PC-9 (cell line): ENCODE measurements at regions not wholly inside any gene's neighbourhood (a gene's known extent, or its start where the extent isn't known, plus 50 kb on each side); places are given as distances from the start of the nearest gene placed in this dataset.

Experiments used
- BruUV-seq: library from RNA; stranded (reverse); fragments of 400-500 nt; replicated peaks from 2 replicates; lab custom pipeline; 2021; lab: Mats Ljungman, UMichigan
- CTCF ChIA-PET: fragments of 300-600 bp; sonication (Branson Sonifier 250); formaldehyde crosslinking; loops from one replicate; lab custom pipeline; 2022; ENCODE audit warnings: antibody characterized with exemption; lab: Charles Lee
- POLR2A ChIA-PET: fragments of 300-600 bp; sonication (Branson Sonifier 250); formaldehyde crosslinking; loops from one replicate; lab custom pipeline; 2022; ENCODE audit warnings: antibody characterized with exemption; ENCODE audit not compliant: unreplicated experiment; lab: Charles Lee
- DNase-seq, 2 experiments: peaks; one replicate each; pipeline versions ENCODE4 v3.0.0 to v3.0.0-alpha.2; 2015 to 2022; ENCODE audit warnings: mixed read lengths in 1 of 2
- H2AFZ ChIP-seq: fragments of 200-600 bp; sonication (generic); 2 replicates; pipeline ENCODE4 v1.8.1; 2017; ENCODE audit warnings: antibody characterized with exemption
- H3F3A ChIP-seq: fragments of 200-600 bp; sonication (generic); 2 replicates; pipeline ENCODE4 v1.8.1; 2017; ENCODE audit warnings: antibody characterized with exemption, mild to moderate bottlenecking, low read depth; ENCODE audit not compliant: insufficient read depth
- H3K27ac ChIP-seq: fragments of 200-600 bp; sonication (generic); 2 replicates; pipeline ENCODE4 v1.6.1; 2016; ENCODE audit warnings: mixed run types
- H3K27me3 ChIP-seq: fragments of 200-600 bp; sonication (generic); 2 replicates; pipeline ENCODE4 v1.6.1; 2016; ENCODE audit warnings: low read depth, mixed run types; ENCODE audit not compliant: insufficient read depth
- H3K36me3 ChIP-seq: fragments of 200-600 bp; sonication (generic); 2 replicates; pipeline ENCODE4 v1.6.1; 2016; ENCODE audit warnings: low read depth, mixed run types
- H3K4me1 ChIP-seq: fragments of 200-600 bp; sonication (generic); replicated peaks from 2 replicates; pipeline ENCODE4 v1.6.1; 2016; ENCODE audit warnings: mixed run types; ENCODE audit not compliant: insufficient read depth
- H3K4me2 ChIP-seq: fragments of 200-600 bp; sonication (generic); 2 replicates; pipeline ENCODE4 v1.6.1; 2017; ENCODE audit warnings: mixed run types
- H3K4me3 ChIP-seq: fragments of 200-600 bp; sonication (generic); 2 replicates; pipeline ENCODE4 v1.6.1; 2016; ENCODE audit warnings: mixed run types
- H3K79me2 ChIP-seq: fragments of 200-600 bp; sonication (generic); 2 replicates; pipeline ENCODE4 v1.6.1; 2017; ENCODE audit warnings: low read depth, mixed run types
- H3K9me2 ChIP-seq: fragments of 200-600 bp; sonication (generic); 2 replicates; pipeline ENCODE4 v1.8.1; 2017; ENCODE audit warnings: mild to moderate bottlenecking; ENCODE audit not compliant: insufficient read depth
- H3K9me3 ChIP-seq: fragments of 200-600 bp; sonication (generic); 2 replicates; pipeline ENCODE4 v1.8.1; 2016; ENCODE audit warnings: low read depth; ENCODE audit not compliant: insufficient read depth
- H4K20me1 ChIP-seq: fragments of 200-600 bp; sonication (generic); 2 replicates; pipeline ENCODE4 v1.8.1; 2017; ENCODE audit not compliant: insufficient read depth
- EZH2 ChIP-seq: fragments of 200-600 bp; sonication (generic); IDR thresholded peaks from 2 replicates; pipeline ENCODE4 v1.8.0; 2017; ENCODE audit warnings: antibody characterized with exemption, low read depth
- intact Hi-C: fragments of 100-400 bp; cut with micrococcal nuclease; formaldehyde crosslinking; loops from one replicate; pipeline ENCODE4 v1.10.0; 2022; ENCODE audit not compliant: unreplicated experiment
- TF ChIP-seq, protein P1 (sequence below): fragments of 200-600 bp; sonication (generic); conservative IDR thresholded peaks from 2 replicates; pipeline ENCODE4 v1.6.1; 2017; ENCODE audit warnings: mixed run types, antibody characterized with exemption, mild to moderate bottlenecking, moderate library complexity

- no peaks in the 10 kb centered on the region for H3K79me2 ChIP-seq
- intact Hi-C loops = no loop called here
- no peak overlapping the region for H3K4me3 ChIP-seq
- H3K9me2 ChIP-seq = no peaks in the 10 kb centered on the region
- no peak overlapping the region for H3K4me2 ChIP-seq
- H3K4me1 ChIP-seq = no peaks in the 10 kb centered on the region
- ChIA-PET POLR2A (no interaction called here), CTCF (no interaction called here)
- H3F3A ChIP-seq = no peaks in the 10 kb centered on the region
- TF ChIP-seq EZH2 = no peak
- TF ChIP-seq, protein P1, sequence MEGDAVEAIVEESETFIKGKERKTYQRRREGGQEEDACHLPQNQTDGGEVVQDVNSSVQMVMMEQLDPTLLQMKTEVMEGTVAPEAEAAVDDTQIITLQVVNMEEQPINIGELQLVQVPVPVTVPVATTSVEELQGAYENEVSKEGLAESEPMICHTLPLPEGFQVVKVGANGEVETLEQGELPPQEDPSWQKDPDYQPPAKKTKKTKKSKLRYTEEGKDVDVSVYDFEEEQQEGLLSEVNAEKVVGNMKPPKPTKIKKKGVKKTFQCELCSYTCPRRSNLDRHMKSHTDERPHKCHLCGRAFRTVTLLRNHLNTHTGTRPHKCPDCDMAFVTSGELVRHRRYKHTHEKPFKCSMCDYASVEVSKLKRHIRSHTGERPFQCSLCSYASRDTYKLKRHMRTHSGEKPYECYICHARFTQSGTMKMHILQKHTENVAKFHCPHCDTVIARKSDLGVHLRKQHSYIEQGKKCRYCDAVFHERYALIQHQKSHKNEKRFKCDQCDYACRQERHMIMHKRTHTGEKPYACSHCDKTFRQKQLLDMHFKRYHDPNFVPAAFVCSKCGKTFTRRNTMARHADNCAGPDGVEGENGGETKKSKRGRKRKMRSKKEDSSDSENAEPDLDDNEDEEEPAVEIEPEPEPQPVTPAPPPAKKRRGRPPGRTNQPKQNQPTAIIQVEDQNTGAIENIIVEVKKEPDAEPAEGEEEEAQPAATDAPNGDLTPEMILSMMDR = no peak
- no peak overlapping the region for H3K27ac ChIP-seq
- no peak for DNase-seq
- H3K36me3 ChIP-seq = no peaks in the 10 kb centered on the region
- H3K9me3 ChIP-seq = no peaks in the 10 kb centered on the region
- BruUV-seq = no TSS peak
- H4K20me1 ChIP-seq = no peaks in the 10 kb centered on the region
- H2AFZ ChIP-seq = no peak overlapping the region
- no peaks in the 10 kb centered on the region for H3K27me3 ChIP-seq
These were observed 219.5 kb upstream of the CDH10 start for GRCh38 chr5:24864244-24864643.

GRCh38 chr5:24862117-24862516 lies 217.3 kb upstream of the CDH10 start:
- intact Hi-C loops = no loop called here
- no peak for TF ChIP-seq EZH2
- TF ChIP-seq, protein P1 = no peak
- Histone ChIP-seq H3K27me3 (no peaks in the 10 kb centered on the region), H3K9me3 (no peaks in the 10 kb centered on the region), H3K4me2 (no peak overlapping the region), H3K79me2 (no peaks in the 10 kb centered on the region), H4K20me1 (no peaks in the 10 kb centered on the region), H3K4me1 (no peaks in the 10 kb centered on the region), H2AFZ (no peak overlapping the region), H3K4me3 (no peak overlapping the region), H3F3A (no peaks in the 10 kb centered on the region), H3K36me3 (no peaks in the 10 kb centered on the region), H3K9me2 (no peaks in the 10 kb centered on the region), H3K27ac (no peak overlapping the region)
- no peak for DNase-seq
- no TSS peak for BruUV-seq
- CTCF ChIA-PET = no interaction called here
- POLR2A ChIA-PET = no interaction called here

- no TSS peak for BruUV-seq
- no peak overlapping the region for H3K4me2 ChIP-seq
- no peaks in the 10 kb centered on the region for H3K9me3 ChIP-seq
- H3K36me3 ChIP-seq = no peaks in the 10 kb centered on the region
- H3K9me2 ChIP-seq = no peaks in the 10 kb centered on the region
- no peak for DNase-seq
- no peaks in the 10 kb centered on the region for H3K79me2 ChIP-seq
- ChIA-PET CTCF (no interaction called here), POLR2A (no interaction called here)
- no peak overlapping the region for H3K27ac ChIP-seq
- H3K4me3 ChIP-seq = no peak overlapping the region
- intact Hi-C loops = no loop called here
- no peaks in the 10 kb centered on the region for H3F3A ChIP-seq
- TF ChIP-seq, protein P1 = no peak
- TF ChIP-seq EZH2 = no peak
- no peaks in the 10 kb centered on the region for H3K27me3 ChIP-seq
- H2AFZ ChIP-seq = no peak overlapping the region
- no peaks in the 10 kb centered on the region for H3K4me1 ChIP-seq
- H4K20me1 ChIP-seq = no peaks in the 10 kb centered on the region
These were observed 210.7 kb upstream of the CDH10 start for GRCh38 chr5:24855485-24855884.
